RPMI8226 (cell line): ENCODE measurements at regions not wholly inside any gene's neighbourhood (a gene's known extent, or its start where the extent isn't known, plus 50 kb on each side); places are given as distances from the start of the nearest gene placed in this dataset.
"Not testable (repeated sequence)": the region's sequence is repeated elsewhere in the genome, so short reads cannot be mapped to it uniquely, and the experiment has no call there.

Experiments used
- DNase-seq: peaks from one replicate; pipeline ENCODE4 v3.0.0-alpha.2; 2015

GRCh38 chr11:25159341-25159740, 662.5 kb downstream of the LUZP2 start:
- DNase-seq: no peak

DNA sequence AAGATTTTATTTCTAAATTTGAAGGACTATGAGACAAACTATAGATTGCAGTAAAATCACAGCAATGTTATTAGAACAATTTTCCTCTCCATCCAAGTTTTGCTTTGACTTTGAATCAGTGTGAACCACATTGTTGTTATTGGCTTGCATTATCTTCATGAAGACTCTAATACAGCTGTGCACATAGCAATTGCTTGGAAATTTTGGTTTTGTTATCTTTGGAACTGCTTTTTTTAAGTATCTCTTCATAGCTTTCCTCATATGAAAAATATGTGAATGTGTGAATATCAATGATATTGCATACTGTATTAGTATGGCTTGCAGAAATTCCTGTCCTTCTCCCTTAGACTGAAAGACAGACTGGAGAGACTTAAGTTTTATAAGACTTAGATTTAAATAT, 666.6 kb downstream of the LUZP2 start:
- DNase-seq: no peak

DNA sequence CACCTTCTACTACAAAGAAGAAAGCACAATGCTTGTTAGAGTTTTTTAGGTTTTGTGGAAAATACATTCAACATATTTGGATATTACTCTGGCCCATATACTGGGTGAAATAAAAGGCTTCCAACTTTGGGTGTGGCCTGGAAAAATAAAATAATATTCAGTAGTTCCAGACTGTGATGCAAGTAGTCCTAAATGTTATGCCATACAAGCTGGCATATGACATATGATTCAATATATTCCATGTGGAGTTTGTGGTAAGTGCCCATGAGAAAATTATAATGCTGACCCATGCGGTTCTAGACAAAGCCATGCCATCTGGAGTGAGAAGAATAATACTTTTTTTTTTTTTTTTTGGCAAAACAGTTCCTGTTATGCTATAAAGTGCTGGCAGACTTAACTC, 683.3 kb downstream of the LUZP2 start:
- DNase-seq: no peak

DNA sequence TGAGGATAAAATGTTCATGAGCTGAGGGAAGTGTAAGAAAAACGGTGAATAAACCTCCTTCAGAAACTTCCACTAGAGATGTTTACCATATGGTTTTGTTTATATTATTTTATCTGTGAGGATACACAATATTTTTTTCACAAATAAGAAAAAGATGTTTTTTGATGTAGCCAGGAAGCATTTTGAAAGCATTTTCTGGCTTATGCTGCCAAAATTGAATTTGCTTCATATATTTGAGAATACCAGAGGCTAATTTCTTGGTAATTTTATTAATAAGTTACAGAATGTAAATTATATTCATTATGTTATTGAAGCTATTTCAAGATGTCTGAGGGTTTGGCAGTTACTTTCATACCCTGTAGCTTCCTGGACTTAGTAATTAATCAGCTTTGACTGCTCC, 686.6 kb downstream of the LUZP2 start:
- DNase-seq: no peak

DNA sequence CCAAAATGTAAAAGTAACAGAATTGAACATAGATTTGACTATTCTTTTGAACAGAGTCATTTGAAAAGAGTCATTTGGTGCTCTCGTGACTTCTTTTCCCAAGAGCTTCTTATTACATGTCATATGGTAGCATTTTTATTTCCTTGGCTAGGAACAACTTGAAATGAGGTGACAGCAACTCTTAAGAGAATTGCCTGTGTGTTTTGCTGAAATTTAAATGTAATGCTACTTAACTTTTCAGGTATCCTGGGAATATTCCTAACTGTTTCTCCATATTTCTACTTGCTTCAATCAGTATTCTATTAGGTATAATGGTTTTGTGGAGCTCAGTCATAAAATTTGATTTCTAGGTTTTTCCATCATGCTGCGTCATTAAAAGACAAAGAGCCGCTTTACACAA, 700.7 kb downstream of the LUZP2 start:
- DNase-seq: no peak

DNA sequence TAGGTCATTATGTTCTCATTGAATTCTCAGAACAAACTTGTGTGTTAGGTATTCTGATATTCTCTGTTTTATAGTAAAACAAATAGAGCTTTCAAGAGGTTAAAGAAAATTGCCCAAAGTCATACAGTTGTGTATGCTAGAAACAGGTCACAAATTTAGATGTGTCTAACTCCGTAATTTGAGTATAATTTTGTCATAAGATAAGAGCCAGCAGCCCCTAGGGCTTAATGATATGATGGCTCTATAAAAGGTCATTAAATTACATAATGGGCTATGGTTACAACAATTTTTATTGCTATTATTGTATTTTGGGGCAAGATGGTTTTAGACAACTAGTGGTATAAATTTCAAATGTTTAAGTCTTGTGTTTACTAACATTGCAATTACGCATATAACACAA, 701.9 kb downstream of the LUZP2 start:
- no peak for DNase-seq

GRCh38 chr11:25200925-25201324, 704.1 kb downstream of the LUZP2 start:
- no peak for DNase-seq

- no peak for DNase-seq
Observed at GRCh38 chr11:25206762-25207161, 709.9 kb downstream of the LUZP2 start.

DNA sequence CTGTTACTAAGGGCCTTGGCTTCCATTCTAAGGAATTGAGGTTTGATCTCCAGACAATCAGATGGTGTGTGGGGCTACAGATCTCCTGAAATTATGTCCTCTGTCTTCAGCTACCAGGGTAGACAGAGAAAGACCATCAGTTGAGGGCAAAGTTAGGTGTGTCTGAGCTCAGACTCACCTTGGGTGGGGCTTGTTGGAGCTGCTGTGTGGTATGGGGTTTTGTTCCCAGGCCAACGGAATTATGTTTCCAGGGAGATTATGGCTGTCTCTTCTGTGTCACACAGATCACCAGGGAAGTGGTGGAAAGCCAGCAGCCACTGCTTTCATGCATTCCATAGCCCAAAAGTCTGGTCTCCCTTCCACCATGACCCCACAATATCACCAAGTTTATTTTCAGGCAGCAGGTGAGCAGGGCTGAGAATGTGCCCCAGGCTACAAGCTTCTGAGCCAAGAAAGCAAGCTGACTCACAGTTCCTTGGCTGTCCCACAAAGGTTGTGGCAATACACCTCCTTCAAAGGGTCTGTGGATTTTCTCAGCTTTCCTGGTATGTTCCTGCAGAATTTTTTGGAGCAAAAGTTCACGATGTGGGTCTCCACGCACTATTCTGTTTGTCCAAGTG, 714.9 kb downstream of the LUZP2 start:
- no peak for DNase-seq

DNA sequence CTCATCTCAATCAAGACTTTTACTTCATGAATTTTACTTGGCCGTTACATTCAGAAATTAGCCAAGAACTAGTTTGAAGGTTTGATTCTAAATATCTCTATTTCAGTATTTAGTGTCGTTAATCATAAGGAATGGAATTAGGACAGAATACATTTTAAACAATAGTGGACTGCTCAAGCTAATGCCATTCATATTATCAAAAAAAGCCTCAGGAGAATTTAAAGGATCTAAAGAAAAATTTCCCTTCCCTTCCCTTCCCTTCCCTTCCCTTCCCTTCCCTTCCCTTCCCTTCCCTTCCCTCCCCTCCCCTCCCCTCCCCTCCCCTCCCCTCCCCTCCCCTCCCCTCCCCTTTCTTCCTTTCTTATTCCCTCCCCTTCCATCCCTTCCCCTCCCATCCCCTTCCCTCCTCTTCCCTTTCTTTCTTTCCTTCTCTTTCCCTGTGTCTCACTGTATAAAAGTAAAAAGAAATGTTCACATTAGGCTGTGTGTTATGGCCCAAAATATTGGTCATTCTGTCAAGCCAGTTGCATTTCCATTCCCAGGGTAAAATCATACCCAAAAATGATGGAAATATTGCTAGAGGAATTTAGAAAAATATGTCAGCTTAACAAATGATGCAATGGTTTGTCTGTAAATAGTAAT, 717.8 kb downstream of the LUZP2 start:
- DNase-seq: no peak

DNA sequence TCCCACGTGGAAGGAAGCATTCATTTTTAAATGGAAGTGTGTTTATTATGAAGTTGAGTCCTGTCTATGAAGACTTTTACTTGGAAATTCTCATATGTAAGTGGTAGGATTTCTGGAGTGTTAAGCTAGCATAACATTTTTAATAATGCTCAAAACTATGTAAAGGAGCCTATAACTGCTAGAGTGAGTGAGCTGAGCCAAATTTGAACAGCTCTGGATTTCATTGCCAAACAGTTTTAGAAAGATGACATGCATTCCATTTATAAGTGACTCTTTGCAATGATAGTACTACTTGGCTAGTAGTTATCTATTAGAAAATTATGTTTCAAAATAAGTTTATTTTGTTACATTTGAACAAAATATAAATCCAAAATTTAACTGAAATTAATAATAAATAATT, 721.2 kb downstream of the LUZP2 start:
- no peak for DNase-seq

GRCh38 chr11:25225078-25225477, 728.2 kb downstream of the LUZP2 start:
- DNase-seq: no peak

- DNase-seq: no peak
Observed at GRCh38 chr11:25242928-25243327, 746.1 kb downstream of the LUZP2 start.

GRCh38 chr11:25244126-25244525, 747.3 kb downstream of the LUZP2 start:
- DNase-seq: no peak

GRCh38 chr11:25247336-25247735, 750.5 kb downstream of the LUZP2 start:
- DNase-seq: no peak

- DNase-seq: no peak
Observed at GRCh38 chr11:25252854-25253253, 756.0 kb downstream of the LUZP2 start.

DNA sequence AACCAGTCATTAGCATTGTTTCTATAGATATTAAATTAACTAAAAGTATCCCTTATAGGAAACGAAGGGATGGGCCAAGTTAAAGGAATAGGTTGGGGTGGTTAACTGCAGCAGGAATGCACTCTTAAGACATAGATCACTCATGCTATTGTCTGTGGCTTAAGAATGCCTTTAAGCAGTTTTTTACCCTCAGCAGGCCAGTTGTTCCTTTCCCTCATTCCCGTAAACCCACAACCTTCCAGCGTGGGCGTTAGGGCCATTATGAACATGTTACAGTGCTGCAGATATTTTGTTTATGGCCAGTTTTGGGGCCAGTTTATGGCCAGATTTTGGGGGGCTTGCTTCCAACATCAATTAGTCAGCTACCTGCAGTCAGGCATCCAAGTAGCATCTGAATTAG, 767.0 kb downstream of the LUZP2 start:
- DNase-seq: not testable (repeated sequence)

GRCh38 chr11:25271301-25271700, 774.4 kb downstream of the LUZP2 start:
- DNase-seq: no peak

DNA sequence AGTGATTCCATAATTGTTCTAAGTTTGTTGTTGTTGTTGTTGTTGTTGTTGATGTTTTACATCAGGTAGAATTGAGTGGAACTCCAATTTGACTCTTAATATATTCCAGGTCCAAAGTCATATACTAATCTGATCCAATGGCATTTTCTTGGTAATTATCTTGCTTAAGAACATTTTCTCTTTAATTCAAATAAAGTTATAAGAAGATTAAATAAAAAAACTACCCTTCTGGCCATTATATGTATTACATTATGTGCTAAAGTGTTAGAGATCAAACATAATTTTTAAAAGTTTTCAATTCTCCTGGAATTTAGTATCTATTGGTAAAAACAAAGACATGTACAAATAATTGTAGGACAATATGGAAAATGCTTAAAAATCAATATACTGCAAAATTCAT, 775.4 kb downstream of the LUZP2 start:
- no peak for DNase-seq

DNA sequence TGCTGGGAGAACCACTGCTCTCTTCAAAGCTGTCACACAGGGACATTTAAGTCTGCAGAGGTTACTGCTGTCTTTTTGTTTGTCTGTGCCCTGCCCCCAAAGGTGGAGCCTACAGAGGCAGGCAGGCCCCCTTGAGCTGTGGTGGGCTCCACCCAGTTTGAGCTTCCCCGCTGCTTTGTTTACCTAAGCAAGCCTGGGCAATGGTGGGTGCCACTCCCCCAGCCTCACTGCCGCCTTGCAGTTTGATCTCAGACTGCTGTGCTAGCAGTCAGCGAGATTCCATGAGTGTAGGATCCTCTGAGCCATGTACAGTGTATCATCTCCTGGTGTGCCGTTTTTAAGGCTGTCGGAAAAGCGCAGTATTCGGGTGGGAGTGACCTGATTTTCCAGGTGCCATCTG, 784.0 kb downstream of the LUZP2 start:
- DNase-seq: not testable (repeated sequence)

GRCh38 chr11:25293166-25293565, 796.3 kb downstream of the LUZP2 start:
- DNase-seq: no peak

DNA sequence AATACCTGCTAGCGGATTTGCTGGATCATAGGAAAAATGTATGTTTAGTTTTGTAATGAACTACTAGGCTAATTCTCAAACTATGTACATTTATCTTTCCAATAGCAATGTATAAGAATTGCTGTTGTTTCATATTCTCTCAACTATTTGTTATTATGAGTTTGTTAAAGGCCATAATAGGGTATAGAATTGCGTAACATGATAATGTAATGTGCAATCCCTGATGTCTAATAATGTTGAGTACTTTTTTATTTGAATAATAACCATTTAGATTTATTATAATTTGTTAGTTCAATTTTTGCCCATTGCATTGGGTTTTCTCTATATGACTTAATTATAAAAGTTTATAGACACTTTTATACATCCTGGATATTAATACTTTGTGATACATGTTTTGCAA, 801.6 kb downstream of the LUZP2 start:
- DNase-seq: no peak

GRCh38 chr11:25309818-25310217, 813.0 kb downstream of the LUZP2 start:
- no peak for DNase-seq

GRCh38 chr11:25317216-25317615, 820.4 kb downstream of the LUZP2 start:
- DNase-seq: no peak

- no peak for DNase-seq
Observed at GRCh38 chr11:25319127-25319526, 822.3 kb downstream of the LUZP2 start.
